CD4-positive, alpha-beta T cell treated with Interleukin-4 for 1 hour (primary cell): ENCODE measurements at regions not wholly inside any gene's neighbourhood (a gene's known extent, or its start where the extent isn't known, plus 50 kb on each side); places are given as distances from the start of the nearest gene placed in this dataset.

Experiments
- DNase-seq, 2 donors: peaks; one replicate each; pipeline ENCODE4 v3.0.0-alpha.2; 2020 to 2022

DNA sequence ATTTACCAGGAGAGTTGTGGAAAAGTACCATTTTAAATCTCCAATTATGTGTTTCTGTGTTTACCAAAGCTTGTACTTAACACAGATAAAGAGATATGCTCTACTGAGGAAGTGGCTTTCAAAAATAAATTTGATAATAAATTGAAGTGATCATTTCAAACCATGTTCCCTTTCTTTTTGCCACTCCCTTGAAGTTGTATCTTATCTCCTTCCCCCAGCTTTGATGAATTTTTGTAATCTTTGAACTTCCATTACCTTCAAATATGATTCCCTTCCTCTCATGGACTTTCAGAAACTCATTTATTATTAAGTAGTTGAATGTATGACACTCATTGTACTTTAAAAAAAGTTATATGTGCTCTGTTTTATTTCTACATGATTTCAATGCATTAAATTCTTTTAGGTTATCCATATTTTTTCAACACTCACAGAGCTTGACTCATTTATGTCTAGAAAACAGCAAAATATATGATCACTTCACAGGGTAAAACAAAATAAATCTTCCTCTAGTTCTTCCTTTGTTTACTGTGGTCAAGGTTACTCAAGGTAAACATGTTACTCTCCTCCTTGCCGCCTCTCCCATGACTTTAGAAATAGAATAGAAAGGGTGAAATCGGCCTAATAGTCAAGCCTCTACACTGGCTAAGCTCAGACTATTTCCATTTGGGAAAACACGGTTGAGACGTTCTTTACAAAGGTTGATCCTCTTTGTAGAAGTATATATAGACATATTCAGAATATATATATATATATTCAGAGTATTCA lies 251.2 kb upstream of the SPRY2 start:
- no peak for DNase-seq

DNA sequence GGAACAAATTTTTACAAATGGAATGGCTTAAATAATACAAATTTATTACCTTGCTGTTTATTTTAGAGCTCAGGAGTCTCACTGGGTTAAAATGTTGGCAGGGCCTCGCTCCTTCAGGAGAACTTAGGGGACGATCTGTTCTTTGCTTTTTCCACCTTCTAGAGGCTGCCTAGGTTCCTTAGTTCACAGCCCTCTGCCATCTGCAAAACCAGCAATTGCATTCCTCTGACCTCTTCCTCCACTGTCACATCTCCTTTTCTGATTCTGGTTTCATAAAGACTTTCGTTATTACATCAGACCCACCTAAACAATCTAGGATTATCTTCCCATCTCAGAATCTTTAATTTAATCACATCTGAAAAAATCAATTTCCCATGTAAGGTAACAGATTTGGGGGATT lies 249.6 kb upstream of the SPRY2 start:
- DNase-seq = no peak

DNA sequence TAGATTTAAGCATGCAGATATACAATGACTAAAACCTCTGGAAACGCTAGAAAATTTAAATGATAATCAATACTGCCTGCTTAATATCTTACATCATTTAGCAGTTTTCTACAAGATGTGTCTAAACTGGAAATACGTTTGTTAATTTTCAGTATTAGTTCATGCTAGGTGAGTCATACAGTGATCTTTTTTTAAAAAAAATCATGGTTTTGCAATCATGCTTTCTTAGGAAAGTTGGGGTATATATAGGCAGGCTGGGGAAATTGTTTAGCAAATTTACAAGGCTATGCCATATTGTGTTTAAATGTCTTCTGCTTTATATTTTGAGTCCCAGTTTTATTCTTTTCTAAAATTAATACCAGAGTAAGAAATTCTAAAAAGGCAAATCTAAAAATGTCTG lies 245.4 kb upstream of the SPRY2 start:
- DNase-seq = no peak

DNA sequence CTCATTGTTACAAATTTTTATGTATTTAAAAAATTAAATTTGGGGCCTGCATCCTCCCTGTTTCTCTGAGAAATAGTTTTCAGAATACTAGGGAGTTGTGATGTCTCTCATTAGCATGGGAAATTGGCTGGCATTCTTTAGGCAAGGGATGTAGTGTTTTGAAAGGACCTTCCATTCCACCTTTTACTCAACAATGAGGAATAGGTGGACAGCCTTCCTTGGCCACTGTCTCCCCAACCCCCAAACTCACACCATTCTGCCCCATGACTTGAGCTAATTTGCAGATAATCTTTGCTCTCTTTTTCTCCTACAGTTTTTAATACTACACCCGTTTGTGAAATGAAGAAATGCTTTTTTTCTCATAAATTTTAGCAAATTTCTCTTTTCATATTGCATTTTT lies 244.6 kb upstream of the SPRY2 start:
- no peak for DNase-seq

DNA sequence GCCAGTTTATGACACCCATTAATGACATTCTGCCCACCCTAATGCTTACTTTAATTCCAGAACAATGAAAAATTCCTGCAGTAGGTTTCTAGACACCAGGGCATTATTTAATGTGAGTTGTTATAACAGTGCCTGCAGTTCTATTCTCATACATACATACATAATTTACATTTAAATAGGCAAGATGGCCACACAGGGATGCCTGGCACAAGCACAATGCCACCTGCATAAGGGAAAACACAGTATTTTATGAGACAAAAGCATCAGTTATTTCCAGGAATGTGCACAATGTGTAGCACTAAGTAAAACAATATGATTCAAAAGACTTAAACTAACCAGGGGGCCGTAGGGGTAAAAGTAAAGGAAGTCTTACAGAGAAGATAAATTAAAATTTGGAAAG lies 243.9 kb upstream of the SPRY2 start:
- DNase-seq = no peak

DNA sequence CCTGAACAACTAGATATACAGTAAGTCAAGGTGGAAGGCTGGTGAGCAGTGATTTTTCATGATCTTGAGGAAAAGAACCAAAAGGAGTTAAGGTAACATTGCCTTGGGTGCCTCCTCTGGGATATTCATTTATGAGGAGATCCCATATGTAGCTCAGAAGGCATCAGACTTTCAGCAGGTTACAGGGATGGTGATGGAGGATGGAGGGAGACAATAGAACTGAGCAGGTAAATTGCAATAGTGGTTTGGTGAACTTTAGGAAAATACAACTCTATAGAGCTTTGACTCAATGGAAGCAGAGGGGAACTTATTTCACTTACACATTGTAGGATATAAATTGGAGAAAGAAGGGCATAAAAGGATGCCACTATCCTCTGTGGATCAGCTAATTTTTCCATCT lies 243.4 kb upstream of the SPRY2 start:
- DNase-seq = no peak

DNA sequence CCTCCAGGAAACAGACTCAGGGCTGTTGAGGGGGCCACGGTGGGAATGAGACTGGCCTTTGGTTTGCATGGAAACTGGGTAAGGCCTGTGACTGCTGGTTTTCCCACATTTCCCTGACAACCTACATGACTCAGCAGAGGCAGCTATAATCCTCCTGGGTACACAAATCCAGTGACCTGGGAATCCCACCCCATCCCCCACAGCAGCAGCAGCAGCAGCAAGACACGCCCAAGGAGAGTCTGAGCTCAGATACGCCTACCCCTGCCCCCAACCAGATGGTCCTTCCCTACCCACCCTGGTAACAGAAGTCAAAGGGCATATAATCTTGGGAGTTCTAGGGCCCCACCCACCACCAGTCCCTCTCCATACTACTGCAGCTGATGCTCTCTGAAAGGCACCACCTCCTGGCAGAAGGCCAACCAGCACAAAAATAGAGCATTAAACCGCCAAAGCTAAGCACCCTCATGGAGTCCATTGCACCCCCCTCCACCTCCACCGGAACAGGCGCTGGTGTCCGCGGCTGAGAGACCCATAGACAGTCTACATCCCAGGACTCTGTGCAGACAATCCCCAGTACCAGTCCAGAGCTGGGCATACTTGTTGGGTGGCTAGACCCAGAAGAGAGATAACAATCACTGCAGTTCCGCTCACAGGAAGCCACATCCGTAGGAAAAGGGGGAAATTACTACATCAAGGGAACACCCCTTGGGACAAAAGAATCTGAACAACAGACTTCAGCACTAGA lies 237.2 kb upstream of the SPRY2 start:
- DNase-seq = no peak

DNA sequence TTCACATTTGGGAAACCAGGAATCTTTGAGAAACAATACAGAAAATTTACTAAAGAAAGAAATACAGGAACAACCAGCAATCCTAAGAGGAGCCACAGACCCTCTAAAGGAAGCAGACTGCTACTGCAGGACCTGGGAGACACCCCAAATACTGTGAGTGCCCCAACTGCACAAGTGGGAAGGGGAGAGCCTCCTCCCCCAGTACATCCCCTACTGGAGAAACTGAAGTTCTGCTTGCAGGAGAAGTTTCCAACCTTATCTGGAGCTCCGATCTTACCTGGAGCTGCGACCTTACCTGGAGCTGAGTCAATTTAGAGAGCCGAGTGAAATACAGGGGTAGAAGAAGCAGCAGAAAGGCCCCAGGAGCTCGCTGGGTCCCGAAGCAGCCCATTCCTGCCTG lies 236.4 kb upstream of the SPRY2 start:
- DNase-seq = no peak

DNA sequence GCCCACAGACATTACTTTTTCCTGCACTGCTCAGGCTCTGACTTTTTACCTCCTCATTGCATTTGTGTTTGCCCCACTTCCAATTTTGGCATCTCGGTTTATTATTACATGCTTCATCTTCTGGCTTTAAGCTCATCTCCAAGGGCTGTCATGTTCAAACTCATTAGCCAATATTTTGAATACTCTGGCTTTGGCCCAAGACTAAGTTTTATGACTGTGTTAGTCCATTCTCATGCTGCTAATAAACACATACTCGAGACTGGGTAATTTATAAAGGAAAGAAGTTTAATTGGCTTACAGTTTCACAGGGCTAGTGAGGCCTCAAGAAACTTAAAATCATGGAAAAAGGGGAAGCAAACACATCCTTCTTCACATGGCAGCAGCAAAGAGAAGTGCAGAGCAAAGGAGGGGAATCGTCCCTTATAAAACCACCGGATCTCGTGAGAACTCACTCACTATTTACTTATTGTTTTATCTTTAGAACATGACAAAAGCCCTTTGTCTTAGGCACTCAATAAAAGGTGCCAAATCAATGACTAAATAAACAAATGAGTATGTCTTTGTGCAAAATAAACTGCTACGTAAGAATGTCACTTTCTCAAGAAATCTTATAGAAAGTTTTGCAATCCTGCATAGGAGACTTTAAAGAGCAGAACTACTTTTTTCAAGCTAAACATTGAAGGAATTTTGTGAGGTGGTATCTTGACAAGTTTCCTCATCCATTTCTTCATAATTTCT lies 233.4 kb upstream of the SPRY2 start:
- no peak for DNase-seq

DNA sequence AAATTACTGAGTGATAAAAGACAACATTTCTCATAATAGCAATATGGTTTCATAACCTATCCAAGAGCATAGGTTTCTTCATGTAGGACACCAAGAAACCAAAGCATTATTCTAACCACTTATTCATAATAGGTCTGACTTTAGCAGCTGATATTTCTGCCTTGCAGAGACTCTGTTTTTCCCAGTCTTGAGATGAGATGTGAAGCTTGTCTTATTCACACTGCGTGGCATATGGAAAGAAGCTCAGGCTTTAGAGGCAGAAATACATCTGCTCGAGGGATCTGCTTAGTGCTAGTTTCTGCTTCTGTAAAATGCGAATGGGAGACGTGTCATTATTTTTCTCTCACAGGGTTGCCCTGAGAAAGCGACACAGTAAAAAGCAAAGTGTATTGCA lies 232.0 kb upstream of the SPRY2 start:
- DNase-seq = no peak

DNA sequence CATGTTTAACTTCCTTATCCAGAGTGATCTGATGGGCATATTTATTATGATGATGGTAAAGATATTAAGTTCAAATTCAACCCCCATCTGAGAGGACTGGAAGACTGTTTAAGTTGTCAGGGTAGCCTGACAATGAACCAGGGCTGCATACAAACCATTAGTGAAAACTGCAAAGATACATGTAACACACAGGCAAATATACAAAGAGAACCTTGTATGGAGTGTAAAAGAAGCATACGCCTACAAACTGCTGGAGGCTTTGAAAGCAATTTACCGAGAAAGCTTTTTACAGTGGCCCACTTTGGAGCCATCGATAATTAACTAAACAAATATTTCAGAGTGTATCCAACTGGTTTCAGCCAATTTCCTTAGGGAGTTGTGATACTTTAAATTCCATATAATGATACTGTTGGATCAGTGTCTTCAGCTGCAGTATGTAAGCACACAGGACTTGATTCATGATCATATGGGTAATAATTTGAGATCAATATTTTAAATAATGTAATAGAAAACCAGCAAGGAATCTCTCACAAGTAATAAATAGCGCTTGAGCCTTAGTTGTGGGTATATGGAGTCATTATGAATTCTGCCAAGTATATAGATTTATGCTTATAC lies 231.5 kb upstream of the SPRY2 start:
- DNase-seq = no peak

DNA sequence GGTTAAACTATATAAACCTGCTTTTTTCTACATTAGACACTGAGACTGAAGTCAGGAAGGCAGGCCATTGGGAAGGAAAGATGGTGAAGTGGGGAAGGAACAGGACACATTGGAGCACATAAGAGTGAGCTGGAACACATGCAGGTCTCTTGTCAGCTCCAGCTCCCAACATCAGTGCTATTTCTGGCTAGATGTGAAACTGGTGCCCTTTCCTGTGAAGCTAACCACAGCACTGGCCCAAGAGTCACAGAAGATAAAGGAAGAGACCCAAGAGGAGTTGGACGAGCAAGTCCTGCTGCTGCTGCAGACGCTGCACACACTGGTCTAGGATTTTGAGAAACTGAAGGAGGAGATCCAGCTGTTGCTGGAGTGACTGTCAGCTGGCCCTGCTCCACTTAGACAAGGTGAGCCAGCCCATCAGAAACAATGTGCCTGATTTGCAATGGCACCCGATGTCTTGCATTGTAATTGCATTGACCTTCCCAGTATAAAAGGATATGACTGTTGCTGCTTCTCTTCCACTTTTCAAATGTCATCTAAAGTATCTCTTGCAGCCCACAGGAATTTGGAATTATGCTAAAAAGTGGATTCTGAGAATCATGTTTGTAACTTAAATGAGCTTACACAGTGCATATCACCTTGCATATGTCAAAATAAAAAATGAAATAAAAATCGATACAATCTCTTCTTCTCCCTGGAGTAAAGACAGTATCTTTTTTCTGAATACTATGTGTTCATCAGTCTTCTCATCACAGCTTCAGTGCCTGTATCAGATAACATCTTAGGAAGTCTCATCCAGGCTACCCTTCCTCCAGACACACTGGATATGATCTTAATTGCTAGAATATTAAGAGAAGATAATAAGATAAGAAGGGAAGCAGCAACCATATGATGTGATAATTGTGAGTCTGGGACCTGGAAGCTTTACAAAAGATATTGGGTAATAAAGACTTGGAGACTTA lies 230.7 kb upstream of the SPRY2 start:
- DNase-seq = no peak

DNA sequence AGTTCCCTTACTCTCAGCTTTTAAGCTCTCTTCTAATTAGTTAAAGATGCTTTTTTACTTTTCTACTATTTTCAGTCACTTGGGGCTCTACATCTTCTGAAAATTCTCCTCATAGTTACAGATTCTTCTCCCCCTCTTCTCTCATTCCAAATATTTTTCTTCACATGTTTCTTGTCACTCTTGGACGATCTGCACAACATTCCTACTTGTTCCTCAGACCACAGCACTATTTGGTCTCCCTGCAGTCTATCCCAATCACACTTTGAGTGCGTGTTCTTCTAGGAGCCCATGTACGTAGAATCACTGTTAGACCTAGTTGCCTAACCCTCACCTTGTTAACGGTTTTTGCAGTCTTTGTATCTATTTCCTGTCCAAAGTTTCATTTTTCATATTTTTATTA lies 222.5 kb upstream of the SPRY2 start:
- DNase-seq = no peak

DNA sequence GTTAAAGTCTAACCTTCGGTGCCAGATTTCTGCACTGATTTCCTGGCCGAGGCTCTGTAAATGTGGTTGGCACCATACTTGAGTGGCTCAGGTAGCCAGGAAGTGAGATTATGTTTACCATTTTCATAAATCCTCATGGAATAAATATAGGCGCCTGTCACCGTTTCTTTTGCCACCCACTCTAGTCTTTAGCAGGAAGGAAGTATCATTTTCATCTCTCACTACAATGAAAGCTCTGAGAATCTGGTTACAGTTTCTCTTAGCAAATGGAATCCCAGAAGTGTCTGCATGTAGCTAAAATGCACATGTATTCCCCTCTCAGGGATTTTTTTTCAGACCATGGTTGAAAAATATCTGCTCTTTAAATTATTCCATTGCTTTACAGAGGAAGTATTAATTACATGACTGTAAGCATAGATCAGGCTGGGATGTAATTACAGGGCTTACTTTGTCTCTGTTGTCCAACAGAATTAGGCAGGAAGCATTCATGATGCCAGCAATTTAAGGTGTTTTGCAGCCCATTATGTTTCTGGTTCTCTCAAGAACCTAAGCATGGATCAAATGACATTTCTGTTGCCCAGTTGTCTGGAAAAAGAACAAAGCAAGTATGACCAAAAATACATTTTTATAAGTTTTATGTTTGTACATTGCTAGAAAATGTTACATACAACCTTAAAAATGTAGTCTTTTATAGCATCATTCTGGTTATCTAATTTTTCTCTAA lies 221.7 kb upstream of the SPRY2 start:
- no peak for DNase-seq

DNA sequence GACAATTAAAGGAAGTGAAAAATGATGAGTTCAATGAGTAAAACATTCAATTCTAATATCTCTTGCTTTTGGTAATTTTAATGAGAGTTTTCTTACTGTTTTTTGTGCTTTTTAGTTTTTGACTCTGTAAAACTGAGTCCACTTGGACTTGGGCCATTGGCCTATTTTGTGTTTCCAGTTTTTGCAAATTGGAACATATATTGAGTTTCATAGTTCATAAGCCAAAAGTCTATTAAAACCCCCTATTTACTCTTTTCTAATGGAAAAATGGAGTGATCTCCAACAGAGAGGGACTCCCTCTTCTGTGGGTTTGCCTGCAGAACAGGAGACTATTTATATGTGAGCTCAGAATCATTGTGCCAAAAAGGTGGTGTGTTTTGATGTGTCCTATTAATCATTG lies 219.7 kb upstream of the SPRY2 start:
- DNase-seq = no peak

DNA sequence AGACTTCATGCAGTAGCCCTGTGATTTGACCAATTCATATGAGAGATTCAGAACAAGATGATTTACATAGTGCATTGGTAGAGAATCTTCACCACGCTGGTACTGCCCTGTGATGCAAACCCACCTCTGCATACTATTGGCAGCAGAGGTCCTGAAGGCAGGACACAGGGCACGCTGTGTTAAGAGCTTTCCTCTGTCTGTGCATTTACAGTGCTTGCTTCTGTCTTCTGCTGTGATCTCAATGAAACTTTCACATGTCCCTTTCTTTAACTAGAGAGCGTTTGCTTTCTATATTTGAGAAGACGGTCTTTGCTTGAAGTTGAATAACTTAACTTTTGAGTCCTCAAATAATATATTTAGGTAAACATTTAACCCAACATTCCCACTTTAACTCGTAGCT lies 219.0 kb upstream of the SPRY2 start:
- DNase-seq = no peak

DNA sequence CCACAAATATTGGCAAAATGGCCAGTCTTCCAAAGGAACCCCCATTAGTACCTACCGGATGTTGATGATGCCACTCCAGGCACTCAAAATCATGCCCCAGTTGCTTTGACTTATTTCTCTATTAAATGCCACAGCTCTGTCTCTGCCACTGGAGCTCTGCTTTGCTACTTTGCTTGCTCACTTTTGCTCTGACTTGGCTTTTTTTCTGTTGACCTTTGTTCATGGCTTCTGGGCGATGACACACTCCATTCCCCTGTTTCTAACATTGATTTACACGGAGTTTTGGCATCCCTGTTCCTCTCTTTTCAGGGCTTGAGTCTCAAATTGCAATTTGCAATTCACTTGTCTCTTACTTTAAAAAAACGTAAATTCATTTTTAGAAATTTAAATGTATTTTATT lies 217.1 kb upstream of the SPRY2 start:
- DNase-seq = no peak

DNA sequence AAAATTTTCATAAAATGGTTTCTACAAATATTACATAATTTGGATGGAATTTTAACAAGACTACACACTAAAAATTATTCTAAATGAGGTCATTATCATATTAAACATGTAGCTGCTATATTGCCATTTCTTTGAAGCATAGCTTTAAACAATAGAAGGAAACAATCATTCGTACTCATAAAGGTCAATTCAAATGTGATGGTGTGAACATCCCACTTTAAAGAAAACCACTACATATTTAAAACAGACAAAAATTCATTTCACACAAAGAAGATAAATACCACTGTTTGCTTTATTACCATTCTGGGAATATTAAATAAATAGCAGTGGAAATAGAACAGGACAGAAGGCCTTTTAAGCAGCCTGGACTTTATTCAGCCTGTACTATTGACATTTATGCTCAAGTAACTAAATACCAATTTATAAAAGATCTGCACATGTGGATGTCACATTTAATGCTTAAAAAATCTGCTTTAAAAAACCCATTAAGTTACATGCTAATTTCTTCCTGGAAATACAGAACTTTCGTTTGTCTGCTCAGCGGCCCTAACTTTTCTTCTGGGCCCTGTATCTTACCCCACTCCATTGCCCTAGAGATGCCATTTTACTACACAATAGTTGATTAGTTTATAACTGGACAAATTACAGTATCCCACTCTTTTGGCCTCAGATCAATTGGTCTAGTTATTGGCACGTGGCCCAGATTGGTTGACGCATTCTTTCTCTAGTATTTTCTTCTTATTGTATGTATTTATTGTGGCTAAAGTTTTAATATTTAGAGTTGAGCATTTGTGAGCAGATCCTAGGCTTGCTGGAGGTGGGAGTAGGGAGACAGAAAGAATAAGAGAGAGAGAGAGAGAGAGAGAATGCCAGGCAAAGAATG lies 215.1 kb upstream of the SPRY2 start:
- no peak for DNase-seq

DNA sequence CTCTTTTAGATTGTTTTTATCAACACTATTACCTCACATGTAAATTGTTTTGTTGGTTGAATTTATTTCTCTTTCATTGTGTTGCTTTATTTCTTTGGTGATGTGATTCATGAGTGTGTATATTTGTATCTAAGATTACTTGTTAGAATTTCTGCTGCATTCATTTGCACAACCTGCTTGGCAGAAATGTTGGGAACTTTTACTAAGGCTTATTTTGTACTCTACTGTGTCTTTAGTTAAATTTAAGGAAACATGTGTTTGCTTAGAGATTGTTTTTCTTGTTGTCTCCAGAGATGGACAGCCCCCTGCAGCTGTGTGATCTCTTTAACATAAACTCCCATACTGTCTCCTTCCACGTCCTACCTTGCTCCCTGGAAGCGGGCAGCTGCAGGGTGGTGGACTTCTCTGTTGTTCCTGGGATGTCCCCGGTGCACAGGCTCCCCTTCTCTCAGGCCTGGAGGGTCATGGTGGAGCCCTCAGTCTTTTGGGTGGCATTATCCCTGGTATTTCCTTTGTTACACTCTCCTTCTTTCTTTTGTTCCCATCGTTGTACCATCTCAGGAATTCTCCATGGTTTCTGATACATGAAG lies 212.0 kb upstream of the SPRY2 start:
- no peak for DNase-seq
